ENCODE measurements at regions not wholly inside any gene's neighbourhood (a gene's known extent, or its start where the extent isn't known, plus 50 kb on each side); places are given as distances from the start of the nearest gene placed in this dataset.
"Not testable (repeated sequence)": the region's sequence is repeated elsewhere in the genome, so short reads cannot be mapped to it uniquely, and the experiment has no call there.

- no peak overlapping the region for H3K27ac ChIP-seq (ENCODE audit: low read depth, low read length)
- no peaks in the 10 kb centered on the region for H3K27me3 ChIP-seq (ENCODE audit: control insufficient read depth, insufficient read depth, low read length)
- H3K4me3 ChIP-seq (ENCODE audit: low read depth, low read length) = no peak overlapping the region
- H3K9me3 ChIP-seq (ENCODE audit: control insufficient read depth, insufficient read depth, low read length) = peaks cover 22% of the 10 kb centered on the region
- H3K36me3 ChIP-seq (ENCODE audit: control insufficient read depth, insufficient read depth, low read length) = no peaks in the 10 kb centered on the region
- H3K9ac ChIP-seq (ENCODE audit: low read depth, low read length) = no peak overlapping the region
- no peaks in the 10 kb centered on the region for H3K4me1 ChIP-seq (ENCODE audit: control insufficient read depth, insufficient read depth, low read length)
These were observed 74.6 kb downstream of the AASDHPPT start for GRCh38 chr11:106152013-106152412.

DNA sequence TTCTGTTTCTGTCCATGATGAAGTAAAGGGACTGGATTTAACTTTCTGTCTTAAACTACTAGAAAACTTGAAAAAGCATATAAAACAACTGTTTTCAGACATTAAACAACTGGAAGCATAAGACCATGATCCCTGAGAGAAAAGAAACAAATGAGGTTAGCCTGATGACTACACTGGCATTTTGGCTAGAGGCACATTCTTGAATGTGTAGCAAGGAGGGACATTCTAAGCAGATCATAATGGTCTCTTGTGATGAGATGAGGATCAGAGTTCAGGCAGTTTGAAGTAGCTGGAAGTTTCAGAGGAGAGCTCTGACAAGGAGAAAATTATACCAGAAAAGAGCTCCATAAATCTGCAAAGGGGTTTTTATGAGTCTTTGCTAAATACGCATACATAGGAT, 75.4 kb downstream of the AASDHPPT start:
- H3K9me3 ChIP-seq (ENCODE audit: control insufficient read depth, insufficient read depth, low read length) = peaks cover 14% of the 10 kb centered on the region
- H3K4me1 ChIP-seq (ENCODE audit: control insufficient read depth, insufficient read depth, low read length) = no peaks in the 10 kb centered on the region
- H3K9ac ChIP-seq (ENCODE audit: low read depth, low read length) = no peak overlapping the region
- no peak overlapping the region for H3K27ac ChIP-seq (ENCODE audit: low read depth, low read length)
- H3K4me3 ChIP-seq (ENCODE audit: low read depth, low read length) = no peak overlapping the region
- no peaks in the 10 kb centered on the region for H3K27me3 ChIP-seq (ENCODE audit: control insufficient read depth, insufficient read depth, low read length)
- H3K36me3 ChIP-seq (ENCODE audit: control insufficient read depth, insufficient read depth, low read length) = no peaks in the 10 kb centered on the region

GRCh38 chr11:106156290-106156937, 79.0 kb downstream of the AASDHPPT start:
- H3K27ac ChIP-seq (ENCODE audit: low read depth, low read length) = no peak overlapping the region
- no peaks in the 10 kb centered on the region for H3K36me3 ChIP-seq (ENCODE audit: control insufficient read depth, insufficient read depth, low read length)
- no peaks in the 10 kb centered on the region for H3K4me1 ChIP-seq (ENCODE audit: control insufficient read depth, insufficient read depth, low read length)
- H3K4me3 ChIP-seq (ENCODE audit: low read depth, low read length) = no peak overlapping the region
- no peak overlapping the region for H3K9ac ChIP-seq (ENCODE audit: low read depth, low read length)
- H3K27me3 ChIP-seq (ENCODE audit: control insufficient read depth, insufficient read depth, low read length) = no peaks in the 10 kb centered on the region
- peaks cover 1% of the 10 kb centered on the region; the same call in 1 of the 2 replicates for H3K9me3 ChIP-seq (ENCODE audit: control insufficient read depth, insufficient read depth, low read length)

DNA sequence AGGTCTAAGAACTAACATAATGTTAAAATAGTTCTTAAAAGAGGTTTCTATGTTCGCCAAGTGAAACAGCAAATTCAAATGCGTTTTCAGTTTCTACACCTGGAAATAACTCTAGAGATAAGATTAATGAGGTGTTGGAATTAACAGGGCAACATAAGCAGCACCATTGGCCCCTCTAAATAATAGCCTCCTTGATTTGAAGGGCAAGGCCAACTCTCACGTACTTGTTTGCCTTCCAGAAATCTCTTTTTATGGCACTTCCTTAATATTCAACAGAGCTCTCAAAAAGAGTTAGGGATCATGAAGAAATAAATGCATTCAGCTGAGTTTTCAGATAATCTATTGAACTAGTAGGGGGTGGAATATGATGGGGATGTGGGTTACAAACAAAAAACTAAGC, 80.9 kb downstream of the AASDHPPT start:
- H3K4me1 ChIP-seq (ENCODE audit: control insufficient read depth, insufficient read depth, low read length) = no peaks in the 10 kb centered on the region
- H3K9ac ChIP-seq (ENCODE audit: low read depth, low read length) = no peak overlapping the region
- H3K27ac ChIP-seq (ENCODE audit: low read depth, low read length) = no peak overlapping the region
- no peak overlapping the region for H3K4me3 ChIP-seq (ENCODE audit: low read depth, low read length)
- no peaks in the 10 kb centered on the region for H3K27me3 ChIP-seq (ENCODE audit: control insufficient read depth, insufficient read depth, low read length)
- no peaks in the 10 kb centered on the region for H3K36me3 ChIP-seq (ENCODE audit: control insufficient read depth, insufficient read depth, low read length)
- peaks cover 12% of the 10 kb centered on the region for H3K9me3 ChIP-seq (ENCODE audit: control insufficient read depth, insufficient read depth, low read length)

GRCh38 chr11:106159836-106160235, 82.4 kb downstream of the AASDHPPT start:
- H3K4me1 ChIP-seq (ENCODE audit: control insufficient read depth, insufficient read depth, low read length) = no peaks in the 10 kb centered on the region
- H3K9me3 ChIP-seq (ENCODE audit: control insufficient read depth, insufficient read depth, low read length) = peaks cover 12% of the 10 kb centered on the region
- H3K9ac ChIP-seq (ENCODE audit: low read depth, low read length) = no peak overlapping the region
- no peaks in the 10 kb centered on the region for H3K27me3 ChIP-seq (ENCODE audit: control insufficient read depth, insufficient read depth, low read length)
- no peak overlapping the region for H3K4me3 ChIP-seq (ENCODE audit: low read depth, low read length)
- H3K27ac ChIP-seq (ENCODE audit: low read depth, low read length) = no peak overlapping the region
- no peaks in the 10 kb centered on the region for H3K36me3 ChIP-seq (ENCODE audit: control insufficient read depth, insufficient read depth, low read length)

- Histone ChIP-seq H3K27me3 (ENCODE audit: control insufficient read depth, insufficient read depth, low read length) (no peaks in the 10 kb centered on the region), H3K36me3 (ENCODE audit: control insufficient read depth, insufficient read depth, low read length) (no peaks in the 10 kb centered on the region), H3K9me3 (ENCODE audit: control insufficient read depth, insufficient read depth, low read length) (peaks cover 16% of the 10 kb centered on the region), H3K4me1 (ENCODE audit: control insufficient read depth, insufficient read depth, low read length) (no peaks in the 10 kb centered on the region), H3K4me3 (ENCODE audit: low read depth, low read length) (no peak overlapping the region), H3K27ac (ENCODE audit: low read depth, low read length) (no peak overlapping the region), H3K9ac (ENCODE audit: low read depth, low read length) (no peak overlapping the region)
These were observed 83.0 kb downstream of the AASDHPPT start for GRCh38 chr11:106160494-106160893.

GRCh38 chr11:106161775-106162634, 84.5 kb downstream of the AASDHPPT start:
- Histone ChIP-seq H3K4me3 (ENCODE audit: low read depth, low read length) (no peak overlapping the region), H3K27me3 (ENCODE audit: control insufficient read depth, insufficient read depth, low read length) (no peaks in the 10 kb centered on the region), H3K36me3 (ENCODE audit: control insufficient read depth, insufficient read depth, low read length) (no peaks in the 10 kb centered on the region), H3K27ac (ENCODE audit: low read depth, low read length) (no peak overlapping the region), H3K9me3 (ENCODE audit: control insufficient read depth, insufficient read depth, low read length) (peaks cover 24% of the 10 kb centered on the region), H3K9ac (ENCODE audit: low read depth, low read length) (no peak overlapping the region), H3K4me1 (ENCODE audit: control insufficient read depth, insufficient read depth, low read length) (no peaks in the 10 kb centered on the region)

DNA sequence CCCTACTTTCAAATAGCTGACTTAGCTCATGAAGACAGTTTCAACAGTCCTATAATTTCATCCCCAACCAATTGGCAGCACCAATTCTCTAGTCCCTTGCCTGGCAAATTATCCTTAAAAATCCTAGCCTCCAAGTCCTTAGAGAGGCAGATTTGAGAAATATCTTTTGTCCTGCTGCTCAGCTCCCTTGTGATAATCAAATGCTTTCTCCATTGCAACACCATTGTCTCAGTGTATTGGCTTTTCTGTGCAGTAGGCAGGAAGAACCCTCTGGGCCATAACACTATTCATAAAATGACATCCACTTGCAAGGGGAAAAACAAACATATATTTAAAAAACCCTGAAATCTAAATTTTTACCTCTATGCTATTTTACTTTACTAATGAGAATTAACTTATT, 89.6 kb downstream of the AASDHPPT start:
- Histone ChIP-seq H3K36me3 (ENCODE audit: control insufficient read depth, insufficient read depth, low read length) (no peaks in the 10 kb centered on the region), H3K27ac (ENCODE audit: low read depth, low read length) (no peak overlapping the region), H3K4me3 (ENCODE audit: low read depth, low read length) (no peak overlapping the region), H3K9me3 (ENCODE audit: control insufficient read depth, insufficient read depth, low read length) (peaks cover 28% of the 10 kb centered on the region), H3K4me1 (ENCODE audit: control insufficient read depth, insufficient read depth, low read length) (no peaks in the 10 kb centered on the region), H3K9ac (ENCODE audit: low read depth, low read length) (no peak overlapping the region), H3K27me3 (ENCODE audit: control insufficient read depth, insufficient read depth, low read length) (no peaks in the 10 kb centered on the region)

DNA sequence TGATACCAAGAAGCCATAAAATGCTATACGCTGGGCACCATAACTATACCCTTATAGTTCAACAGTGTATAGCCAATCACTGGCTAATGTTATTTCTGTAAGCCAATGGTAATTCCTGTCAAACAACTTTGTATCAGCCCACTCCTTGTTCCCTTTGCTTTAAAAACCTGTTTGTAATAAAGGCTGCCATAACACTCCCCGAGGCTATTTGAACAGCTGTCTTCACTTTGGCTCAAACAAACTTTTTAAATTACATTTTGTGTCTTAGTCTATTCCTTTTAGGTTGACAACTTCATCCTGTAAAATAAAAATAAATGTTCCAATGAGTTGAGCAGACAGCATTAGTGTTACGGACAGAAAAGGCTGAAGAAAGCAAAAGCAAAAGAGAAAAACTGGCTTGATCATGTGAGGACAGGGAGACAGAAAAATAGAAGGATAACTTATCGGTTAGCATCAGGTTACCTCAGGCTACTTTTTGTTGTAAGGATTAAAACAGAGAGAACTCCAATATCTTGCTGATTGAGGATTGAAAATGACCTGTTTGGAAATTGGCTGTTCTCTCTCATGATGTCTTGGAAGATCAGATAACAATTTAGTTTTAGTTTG, 95.0 kb downstream of the AASDHPPT start:
- no peaks in the 10 kb centered on the region for H3K36me3 ChIP-seq (ENCODE audit: control insufficient read depth, insufficient read depth, low read length)
- no peaks in the 10 kb centered on the region for H3K27me3 ChIP-seq (ENCODE audit: control insufficient read depth, insufficient read depth, low read length)
- no peak overlapping the region for H3K27ac ChIP-seq (ENCODE audit: low read depth, low read length)
- H3K9me3 ChIP-seq (ENCODE audit: control insufficient read depth, insufficient read depth, low read length) = peaks cover 11% of the 10 kb centered on the region; the same call in 1 of the 2 replicates
- no peak overlapping the region for H3K4me3 ChIP-seq (ENCODE audit: low read depth, low read length)
- no peak overlapping the region for H3K9ac ChIP-seq (ENCODE audit: low read depth, low read length)
- H3K4me1 ChIP-seq (ENCODE audit: control insufficient read depth, insufficient read depth, low read length) = peaks cover 5% of the 10 kb centered on the region

- no peak overlapping the region for H3K27ac ChIP-seq (ENCODE audit: low read depth, low read length)
- no peak overlapping the region; the same call in 1 of the 2 replicates for H3K4me3 ChIP-seq (ENCODE audit: low read depth, low read length)
- H3K9ac ChIP-seq (ENCODE audit: low read depth, low read length) = no peak overlapping the region
- H3K27me3 ChIP-seq (ENCODE audit: control insufficient read depth, insufficient read depth, low read length) = no peaks in the 10 kb centered on the region
- no peaks in the 10 kb centered on the region for H3K36me3 ChIP-seq (ENCODE audit: control insufficient read depth, insufficient read depth, low read length)
- peaks cover 8% of the 10 kb centered on the region for H3K4me1 ChIP-seq (ENCODE audit: control insufficient read depth, insufficient read depth, low read length)
- peaks cover 11% of the 10 kb centered on the region; the same call in 1 of the 2 replicates for H3K9me3 ChIP-seq (ENCODE audit: control insufficient read depth, insufficient read depth, low read length)
These were observed 95.8 kb downstream of the AASDHPPT start for GRCh38 chr11:106173291-106173690.

- H3K4me3 ChIP-seq (ENCODE audit: low read depth, low read length); H3K9ac ChIP-seq (ENCODE audit: low read depth, low read length); H3K27me3 ChIP-seq (ENCODE audit: control insufficient read depth, insufficient read depth, low read length); H3K36me3 ChIP-seq (ENCODE audit: control insufficient read depth, insufficient read depth, low read length); H3K4me1 ChIP-seq (ENCODE audit: control insufficient read depth, insufficient read depth, low read length); H3K27ac ChIP-seq (ENCODE audit: low read depth, low read length): not testable (repeated sequence)
- peaks cover 11% of the 10 kb centered on the region; the same call in 1 of the 2 replicates for H3K9me3 ChIP-seq (ENCODE audit: control insufficient read depth, insufficient read depth, low read length)
These were observed 96.5 kb downstream of the AASDHPPT start for GRCh38 chr11:106174003-106174402.

Data from HUES48 (cell line).